Activated B cell treated with CpG ODN at 0.5 μM for 24 hours (primary cell): ENCODE measurements at regions not wholly inside any gene's neighbourhood (a gene's known extent, or its start where the extent isn't known, plus 50 kb on each side); places are given as distances from the start of the nearest gene placed in this dataset.
"Not testable (repeated sequence)": the region's sequence is repeated elsewhere in the genome, so short reads cannot be mapped to it uniquely, and the experiment has no call there.

ENCODE experiments used
- ATAC-seq: fragments of 200-7000 bp; cut with Tn5 transposase; one replicate; pipeline ENCODE4 v1.10.0; 2021; ENCODE audit warnings: low read depth, mild to moderate bottlenecking, moderate library complexity
- CTCF ChIA-PET: fragments of 350-600 bp; sonication (Branson Sonifier 250); formaldehyde crosslinking; loops from one replicate; lab custom pipeline; 2021; ENCODE audit warnings: antibody characterized with exemption; lab: Charles Lee
- POLR2A ChIA-PET: fragments of 350-600 bp; sonication (Branson Sonifier 250); formaldehyde crosslinking; loops from one replicate; lab custom pipeline; 2021; ENCODE audit warnings: antibody characterized with exemption; lab: Charles Lee
- DNase-seq: peaks from one replicate; pipeline ENCODE4 v3.0.0; 2022
- H3K27ac Mint-ChIP-seq: one replicate; pipeline ENCODE4 v1.8.0; 2020; ENCODE audit warnings: mixed read lengths
- H3K27me3 Mint-ChIP-seq: one replicate; pipeline ENCODE4 v1.8.0; 2021; ENCODE audit warnings: mixed read lengths
- H3K36me3 Mint-ChIP-seq: one replicate; pipeline ENCODE4 v1.8.0; 2021; ENCODE audit warnings: low read depth, mixed read lengths
- H3K4me1 Mint-ChIP-seq: one replicate; pipeline ENCODE4 v1.8.0; 2021; ENCODE audit warnings: mixed read lengths
- H3K4me3 Mint-ChIP-seq: one replicate; pipeline ENCODE4 v1.8.0; 2020; ENCODE audit warnings: mild to moderate bottlenecking, mixed read lengths
- H3K9me3 Mint-ChIP-seq: one replicate; pipeline ENCODE4 v1.8.0; 2020; ENCODE audit warnings: mixed read lengths
- intact Hi-C: fragments of 100-400 bp; cut with micrococcal nuclease; formaldehyde crosslinking; loops from one replicate; pipeline ENCODE4 v1.15.1; 2024
- TF ChIP-seq, protein P1 (sequence below): fragments of 200-600 bp; IDR thresholded peaks from one replicate; pipeline ENCODE4 v1.8.0; 2022; ENCODE audit warnings: antibody characterized with exemption, mild to moderate bottlenecking

DNA sequence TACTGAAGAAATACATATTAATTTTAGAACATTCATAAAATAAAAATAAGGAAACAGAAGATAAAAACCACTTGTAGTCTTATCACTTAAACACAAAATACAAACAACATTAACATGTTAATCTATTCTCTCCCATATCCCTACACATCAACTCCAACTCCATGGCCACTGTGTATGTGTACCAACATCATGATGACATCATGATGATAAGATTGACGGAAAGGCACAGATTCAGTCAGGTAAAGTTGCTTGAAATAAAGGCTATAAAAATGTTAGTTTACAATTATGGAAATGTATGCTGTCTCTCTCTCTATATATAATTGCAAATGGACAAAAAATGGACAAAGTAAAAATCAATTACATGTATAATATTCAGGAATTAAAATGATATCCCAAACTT lies 388.5 kb upstream of the UBE2E3 start:
- Mint-ChIP-seq H3K36me3 (no peaks in the 10 kb centered on the region), H3K4me1 (peaks cover 13% of the 10 kb centered on the region), H3K9me3 (peaks cover 5% of the 10 kb centered on the region), H3K27ac (no peak overlapping the region), H3K27me3 (no peaks in the 10 kb centered on the region), H3K4me3 (no peak overlapping the region)
- DNase-seq (no peak), ATAC-seq (no peak)
- intact Hi-C loops = no loop called here
- POLR2A ChIA-PET = no interaction called here
- TF ChIP-seq, protein P1, sequence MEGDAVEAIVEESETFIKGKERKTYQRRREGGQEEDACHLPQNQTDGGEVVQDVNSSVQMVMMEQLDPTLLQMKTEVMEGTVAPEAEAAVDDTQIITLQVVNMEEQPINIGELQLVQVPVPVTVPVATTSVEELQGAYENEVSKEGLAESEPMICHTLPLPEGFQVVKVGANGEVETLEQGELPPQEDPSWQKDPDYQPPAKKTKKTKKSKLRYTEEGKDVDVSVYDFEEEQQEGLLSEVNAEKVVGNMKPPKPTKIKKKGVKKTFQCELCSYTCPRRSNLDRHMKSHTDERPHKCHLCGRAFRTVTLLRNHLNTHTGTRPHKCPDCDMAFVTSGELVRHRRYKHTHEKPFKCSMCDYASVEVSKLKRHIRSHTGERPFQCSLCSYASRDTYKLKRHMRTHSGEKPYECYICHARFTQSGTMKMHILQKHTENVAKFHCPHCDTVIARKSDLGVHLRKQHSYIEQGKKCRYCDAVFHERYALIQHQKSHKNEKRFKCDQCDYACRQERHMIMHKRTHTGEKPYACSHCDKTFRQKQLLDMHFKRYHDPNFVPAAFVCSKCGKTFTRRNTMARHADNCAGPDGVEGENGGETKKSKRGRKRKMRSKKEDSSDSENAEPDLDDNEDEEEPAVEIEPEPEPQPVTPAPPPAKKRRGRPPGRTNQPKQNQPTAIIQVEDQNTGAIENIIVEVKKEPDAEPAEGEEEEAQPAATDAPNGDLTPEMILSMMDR = no peak
- CTCF ChIA-PET = no interaction called here

DNA sequence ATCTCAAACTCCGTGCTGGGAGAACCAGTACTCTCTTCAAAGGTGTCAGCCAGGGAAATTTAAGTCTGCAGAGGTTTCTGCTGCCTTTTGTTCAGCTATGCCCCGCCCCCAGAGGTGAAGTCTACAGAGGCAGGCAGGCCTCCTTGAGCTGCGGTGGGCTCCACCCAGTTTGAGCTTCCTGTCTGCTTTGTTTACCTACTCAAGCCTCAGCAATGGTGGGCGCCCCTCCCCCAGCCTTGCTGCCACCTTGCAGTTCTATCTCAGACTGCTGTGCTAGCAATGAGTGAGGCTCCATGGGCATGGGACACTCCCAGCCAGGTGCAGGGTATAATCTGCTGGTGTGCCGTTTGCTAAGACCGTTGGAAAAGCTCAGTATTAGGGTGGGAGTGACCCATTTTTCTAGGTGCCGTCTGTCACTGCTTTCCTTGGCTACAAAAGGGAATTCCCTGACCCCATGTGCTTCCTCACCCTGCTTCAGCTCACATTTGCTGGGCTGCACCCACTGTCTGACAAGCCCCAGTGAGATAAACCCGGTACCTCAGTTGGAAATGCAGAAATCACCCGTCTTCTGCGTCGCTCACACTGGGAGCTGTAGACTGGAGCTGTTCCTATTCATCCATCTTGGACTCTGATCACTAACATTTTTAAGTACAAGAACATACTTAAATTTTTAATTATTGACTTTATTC lies 389.2 kb upstream of the UBE2E3 start:
- H3K9me3 Mint-ChIP-seq, H3K36me3 Mint-ChIP-seq, H3K27ac Mint-ChIP-seq, H3K27me3 Mint-ChIP-seq, POLR2A ChIA-PET, DNase-seq, H3K4me3 Mint-ChIP-seq, CTCF ChIA-PET, intact Hi-C loops, ATAC-seq: not testable (repeated sequence)
- H3K4me1 Mint-ChIP-seq = peaks cover 13% of the 10 kb centered on the region

DNA sequence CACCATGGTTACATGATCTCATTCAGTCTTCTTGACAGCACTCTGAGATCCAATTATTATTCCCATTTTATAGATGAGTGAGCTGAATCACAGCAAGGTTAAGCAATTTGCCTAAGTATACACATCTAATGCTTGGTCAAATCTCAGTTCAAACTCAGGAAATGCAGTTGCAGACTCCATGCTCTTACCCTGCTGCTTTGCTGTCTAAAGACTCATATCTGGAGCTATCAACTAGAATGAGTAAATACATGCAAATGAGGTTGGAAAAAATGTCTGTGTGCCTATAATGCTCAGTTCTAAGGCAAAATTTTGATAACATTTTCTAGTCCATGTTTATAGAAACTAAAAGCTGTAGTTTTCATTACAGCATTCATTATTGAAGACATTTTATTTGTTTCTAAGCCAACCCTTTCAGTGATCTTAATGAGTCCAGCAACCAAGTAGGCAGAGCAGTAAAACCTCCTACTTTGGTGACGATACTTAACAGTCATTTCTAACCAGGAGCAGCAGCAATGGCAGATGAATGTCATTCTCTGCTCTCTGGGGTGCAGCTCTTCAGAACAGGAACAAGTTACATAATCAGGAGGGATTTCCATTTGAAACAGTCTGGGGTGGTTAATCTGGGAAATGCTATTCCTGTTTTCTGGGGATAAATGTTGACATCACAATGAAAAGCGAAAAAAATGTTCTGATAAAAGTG lies 396.8 kb upstream of the UBE2E3 start:
- Mint-ChIP-seq H3K36me3 (no peaks in the 10 kb centered on the region), H3K27me3 (peaks cover 3% of the 10 kb centered on the region), H3K9me3 (no peaks in the 10 kb centered on the region), H3K4me1 (no peaks in the 10 kb centered on the region), H3K27ac (no peak overlapping the region), H3K4me3 (no peak overlapping the region)
- ChIA-PET POLR2A (no interaction called here), CTCF (no interaction called here)
- TF ChIP-seq, protein P1 = no peak
- intact Hi-C loops = no loop called here
- DNase-seq (no peak), ATAC-seq (no peak)

DNA sequence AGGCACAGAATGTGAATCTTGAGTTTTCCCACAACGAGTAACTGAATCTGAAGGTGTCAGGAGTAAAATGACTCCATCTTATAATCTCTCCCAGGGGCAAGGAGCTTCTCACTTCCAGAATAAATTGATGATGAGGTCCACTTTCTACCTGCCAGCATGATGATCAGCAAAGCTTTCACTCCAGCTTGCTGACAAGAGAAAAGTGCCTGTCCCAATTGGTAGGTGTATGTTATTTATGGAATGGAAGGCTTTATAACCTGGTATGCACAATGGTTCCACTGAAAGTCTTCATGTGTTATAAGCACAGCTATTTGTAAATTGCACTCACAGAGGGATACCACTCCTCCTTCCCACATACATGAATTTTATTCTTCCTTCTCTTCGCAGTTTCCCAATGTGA lies 401.0 kb upstream of the UBE2E3 start:
- Mint-ChIP-seq H3K27me3 (peaks cover 3% of the 10 kb centered on the region), H3K27ac (no peak overlapping the region), H3K36me3 (no peaks in the 10 kb centered on the region), H3K4me1 (no peaks in the 10 kb centered on the region), H3K4me3 (no peak overlapping the region), H3K9me3 (no peaks in the 10 kb centered on the region)
- intact Hi-C loops = no loop called here
- ATAC-seq (no peak), DNase-seq (no peak)
- TF ChIP-seq, protein P1 = no peak
- ChIA-PET POLR2A (no interaction called here), CTCF (no interaction called here)

GRCh38 chr2:180578441-180578840 lies 402.0 kb upstream of the UBE2E3 start:
- DNase-seq (no peak), ATAC-seq (no peak)
- Mint-ChIP-seq H3K27ac (no peak overlapping the region), H3K4me3 (no peak overlapping the region), H3K27me3 (peaks cover 3% of the 10 kb centered on the region), H3K36me3 (no peaks in the 10 kb centered on the region), H3K4me1 (no peaks in the 10 kb centered on the region), H3K9me3 (no peaks in the 10 kb centered on the region)
- ChIA-PET CTCF (no interaction called here), POLR2A (no interaction called here)
- TF ChIP-seq, protein P1 = no peak
- intact Hi-C loops = no loop called here
